DMS 273 (cell line): ENCODE measurements at regions not wholly inside any gene's neighbourhood (a gene's known extent, or its start where the extent isn't known, plus 50 kb on each side); places are given as distances from the start of the nearest gene placed in this dataset.
A peak's percentile ranks its signal among the peaks of the same experiment; 100 is the strongest.
"Not testable (repeated sequence)": the region's sequence is repeated elsewhere in the genome, so short reads cannot be mapped to it uniquely, and the experiment has no call there.

Experiments used
- DNase-seq: peaks from one replicate; lab custom pipeline; 2025; ENCODE audit not compliant: unreplicated experiment; lab: John Stamatoyannopoulos, UW

DNA sequence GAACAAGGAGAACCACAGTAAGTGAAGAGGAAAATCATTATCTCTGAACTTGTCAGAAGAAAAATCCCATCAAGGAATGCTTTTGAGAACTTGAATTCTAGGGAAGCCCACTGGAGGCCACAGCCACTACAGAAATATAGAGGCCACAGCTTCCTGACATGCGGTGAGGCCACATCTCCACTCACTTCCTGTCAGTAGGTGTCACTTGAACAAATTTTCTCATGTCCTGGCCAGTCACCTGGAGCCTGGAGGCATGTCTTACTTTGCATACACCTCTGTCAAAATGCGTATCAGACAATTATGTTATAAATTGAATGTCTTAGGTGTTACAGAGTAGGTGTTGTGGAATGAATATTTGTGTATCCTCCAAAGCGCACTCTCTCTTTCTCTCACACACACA is 370.3 kb downstream of the DAD1 start:
- DNase-seq: no peak

DNA sequence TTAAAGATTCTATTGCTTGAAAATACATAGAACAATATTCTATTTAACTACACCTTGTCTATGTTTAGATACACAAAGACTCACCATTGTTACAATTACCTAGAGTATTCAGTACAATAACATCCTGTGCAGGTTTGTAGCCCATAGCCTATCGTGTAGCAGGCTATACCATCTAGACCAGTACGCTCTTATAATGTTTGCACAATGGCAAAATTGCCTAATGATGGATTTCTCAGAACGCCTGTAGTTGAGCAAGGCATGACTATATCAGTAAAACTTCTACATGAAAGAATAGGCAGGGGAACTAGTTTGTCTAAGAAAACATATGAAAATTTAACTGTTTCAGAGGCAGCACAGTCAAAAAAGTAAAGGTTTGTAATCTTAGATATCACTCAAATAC is 375.9 kb downstream of the DAD1 start:
- DNase-seq: no peak

GRCh38 chr14:22210906-22211305 is 378.1 kb downstream of the DAD1 start:
- DNase-seq: no peak

DNA sequence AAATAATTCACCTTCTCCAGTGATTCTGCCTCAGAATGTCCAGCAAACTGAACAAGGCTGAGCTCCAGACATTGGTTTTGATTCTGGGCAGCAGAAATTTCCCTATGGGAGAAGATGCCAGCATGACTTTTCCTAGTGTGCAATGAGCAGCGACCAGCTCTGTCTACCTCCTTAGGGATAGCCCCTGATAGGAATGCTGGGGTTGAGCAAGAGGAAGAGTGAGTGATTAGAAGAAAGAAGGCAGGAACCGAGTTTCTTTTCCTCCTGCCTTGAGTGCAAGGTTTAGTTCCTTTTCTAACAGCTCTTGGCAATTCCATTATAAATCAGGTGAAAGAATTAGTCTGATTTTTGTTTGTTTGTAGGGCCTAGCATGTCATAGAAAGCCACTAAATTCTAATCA is 379.0 kb downstream of the DAD1 start:
- DNase-seq: no peak

GRCh38 chr14:22203036-22203435 is 386.0 kb downstream of the DAD1 start:
- DNase-seq: no peak

GRCh38 chr14:22202313-22202712 is 386.7 kb downstream of the DAD1 start:
- no peak for DNase-seq

DNA sequence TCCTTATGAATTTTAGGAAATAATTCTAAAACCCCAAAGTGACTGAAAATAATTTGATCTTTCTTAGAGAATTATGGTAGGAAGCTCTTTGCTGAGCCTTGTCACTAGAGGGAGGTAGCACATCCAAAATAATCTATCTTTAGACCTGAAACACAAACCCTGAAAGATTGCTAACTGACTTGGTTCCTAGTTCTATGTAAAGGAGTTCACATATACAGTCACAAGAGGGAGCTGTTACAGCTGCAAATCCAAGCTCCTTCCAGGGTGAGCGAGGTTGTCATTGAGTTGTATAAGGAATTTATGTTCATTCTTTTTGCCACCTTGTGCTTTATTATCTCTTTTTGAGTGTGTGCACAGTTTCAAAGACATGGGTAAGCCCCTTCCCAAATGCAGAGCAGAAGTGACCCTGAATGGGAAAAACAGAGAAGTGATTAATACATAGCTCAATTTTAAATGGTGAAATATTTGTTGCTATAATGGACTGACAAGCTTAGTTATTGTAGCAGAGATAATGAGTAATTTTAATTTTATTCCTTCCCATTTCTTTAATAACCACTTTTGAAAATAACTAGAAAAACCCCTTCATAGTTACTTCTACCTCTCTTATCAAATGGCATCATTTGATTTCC is 387.9 kb downstream of the DAD1 start:
- DNase-seq: peak; percentile 36

GRCh38 chr14:22200131-22200530 is 388.9 kb downstream of the DAD1 start:
- DNase-seq: not testable (repeated sequence)

GRCh38 chr14:22194664-22195063 is 394.4 kb downstream of the DAD1 start:
- no peak for DNase-seq

DNA sequence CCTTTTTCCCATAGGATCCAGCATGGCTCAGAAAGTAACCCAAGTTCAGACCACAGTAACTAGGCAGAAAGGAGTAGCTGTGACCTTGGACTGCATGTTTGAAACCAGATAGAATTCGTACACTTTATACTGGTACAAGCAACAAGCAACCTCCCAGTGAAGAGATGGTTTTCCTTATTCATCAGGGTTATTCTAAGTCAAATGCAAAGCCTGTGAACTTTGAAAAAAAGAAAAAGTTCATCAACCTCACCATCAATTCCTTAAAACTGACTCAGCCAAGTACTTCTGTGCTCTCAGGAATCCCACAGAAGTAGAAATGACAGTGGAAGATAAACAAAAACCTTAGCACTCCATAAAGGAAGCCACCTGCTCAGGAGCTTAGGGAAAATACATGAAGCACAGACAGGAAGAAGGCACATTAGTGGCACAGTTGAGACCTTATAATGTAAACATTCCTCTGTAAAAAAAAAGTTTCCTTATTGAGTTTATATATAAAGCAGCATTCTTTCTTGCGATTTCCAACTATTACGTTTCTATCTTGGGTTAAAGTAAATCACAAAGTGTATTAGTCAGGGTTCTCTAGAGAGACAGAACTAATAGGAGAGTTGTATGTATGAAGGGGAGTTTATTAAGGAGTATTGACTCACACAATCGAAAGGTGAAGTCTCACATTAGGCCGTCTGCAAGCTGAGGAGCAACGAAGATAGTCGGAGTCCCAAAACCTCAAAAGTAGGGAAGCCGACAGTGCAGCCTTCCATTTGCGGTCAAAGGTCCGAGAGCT is 398.4 kb downstream of the DAD1 start:
- no peak for DNase-seq

- DNase-seq: no peak
These were observed 399.1 kb downstream of the DAD1 start for GRCh38 chr14:22189881-22190280.

GRCh38 chr14:22188318-22188717 is 400.7 kb downstream of the DAD1 start:
- DNase-seq: no peak

DNA sequence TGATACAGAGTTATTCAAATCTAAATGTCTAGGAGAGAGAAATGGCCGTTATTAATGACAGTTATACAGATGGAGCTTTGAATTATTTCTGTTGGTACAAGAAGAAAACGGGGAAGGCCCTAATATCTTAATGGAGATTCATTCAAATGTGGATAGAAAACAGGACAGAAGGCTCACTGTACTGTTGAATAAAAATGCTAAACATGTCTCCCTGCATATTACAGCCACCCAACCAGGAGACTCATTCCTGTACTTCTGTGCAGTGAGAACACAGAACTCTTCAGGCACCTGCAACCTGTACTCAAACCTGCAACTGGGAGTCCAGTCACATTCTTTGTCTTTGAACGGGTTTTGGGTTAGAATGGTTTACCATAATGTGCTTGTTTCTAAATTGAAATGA is 403.2 kb downstream of the DAD1 start:
- DNase-seq: no peak

DNA sequence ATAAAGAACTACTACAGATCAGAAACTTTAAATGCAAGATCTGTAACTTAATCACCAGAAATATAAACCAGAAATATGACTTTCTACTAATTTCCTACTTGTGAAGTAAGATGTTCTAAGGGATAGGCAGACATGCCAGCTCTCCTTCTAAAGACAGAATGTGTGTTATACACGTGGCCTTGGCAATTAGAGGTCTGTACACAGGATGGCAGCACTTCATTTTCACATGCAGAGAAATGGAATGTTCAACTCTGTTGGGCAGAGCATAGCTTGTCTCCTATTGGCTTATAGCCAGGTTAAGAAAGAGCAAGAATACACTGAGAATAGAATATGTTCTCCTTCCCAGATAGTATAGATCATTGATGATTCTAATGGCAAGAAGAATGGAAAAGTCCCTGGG is 403.8 kb downstream of the DAD1 start:
- no peak for DNase-seq

GRCh38 chr14:22184830-22185168 is 404.2 kb downstream of the DAD1 start:
- DNase-seq: no peak

- DNase-seq: no peak
These were observed 404.7 kb downstream of the DAD1 start for GRCh38 chr14:22184157-22184829.

GRCh38 chr14:22180045-22180444 is 409.0 kb downstream of the DAD1 start:
- no peak for DNase-seq

DNA sequence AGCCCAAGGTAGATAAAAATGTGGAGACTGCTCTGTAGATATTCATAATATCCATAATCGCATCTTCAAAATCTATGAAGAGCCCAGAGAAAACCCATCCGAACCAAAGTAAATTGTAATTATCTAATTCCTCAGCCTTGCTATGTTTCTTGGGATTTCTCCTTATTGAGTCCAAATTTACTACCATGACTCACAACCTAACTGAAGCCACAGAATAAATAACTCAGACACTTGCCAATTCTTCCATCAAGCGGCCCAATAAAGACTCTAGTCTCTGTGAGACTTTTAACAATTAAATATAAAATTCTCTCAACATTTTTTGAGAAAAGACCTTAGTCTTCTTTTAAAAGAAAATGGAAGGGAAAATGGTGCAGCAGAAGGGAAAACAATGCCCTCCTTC is 409.8 kb downstream of the DAD1 start:
- DNase-seq: no peak

DNA sequence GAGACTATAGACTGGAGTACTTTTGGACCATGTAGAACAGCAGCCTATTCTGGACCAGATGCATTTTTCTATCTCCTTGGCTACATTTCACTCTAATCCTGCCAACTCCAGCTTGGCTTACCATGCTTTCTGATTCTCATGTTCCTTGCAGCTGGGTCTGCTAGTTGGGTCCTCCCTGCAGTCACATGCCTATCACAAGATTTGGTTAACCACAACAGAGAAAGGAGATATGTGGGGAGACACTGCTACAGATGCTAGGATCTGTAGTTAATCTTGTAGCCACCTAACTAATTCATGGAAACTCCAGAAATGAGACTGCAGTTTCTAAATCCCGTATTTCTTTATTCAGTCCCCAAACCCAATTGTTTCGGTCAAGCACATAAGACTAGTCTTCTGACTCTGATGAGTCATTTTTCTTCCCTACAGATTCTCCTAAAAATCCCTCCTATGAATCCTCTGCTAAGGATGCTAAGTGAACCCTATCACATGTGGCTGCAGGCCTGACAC is 410.6 kb downstream of the DAD1 start:
- DNase-seq: no peak

- DNase-seq: no peak
These were observed 411.2 kb downstream of the DAD1 start for GRCh38 chr14:22177870-22178269.

DNA sequence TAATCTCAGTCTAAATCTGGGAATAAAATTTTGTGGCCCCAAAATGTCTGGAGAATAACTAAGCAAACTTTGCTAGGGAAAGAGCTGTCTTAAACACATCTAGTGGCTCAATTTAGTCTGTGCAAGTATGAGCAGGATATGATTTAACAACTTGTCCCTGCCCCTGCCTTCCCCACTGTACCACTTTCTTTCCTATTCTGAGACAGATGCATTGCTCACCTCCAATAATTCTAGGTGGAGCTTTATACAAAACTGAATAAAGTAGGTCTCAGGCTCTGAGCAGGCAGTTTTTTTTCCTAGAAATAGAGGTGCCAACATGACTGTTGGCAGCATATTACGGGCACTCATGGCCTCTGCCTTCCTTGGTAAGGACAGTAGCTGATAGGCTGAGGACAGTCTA is 412.1 kb downstream of the DAD1 start:
- DNase-seq: no peak

DNA sequence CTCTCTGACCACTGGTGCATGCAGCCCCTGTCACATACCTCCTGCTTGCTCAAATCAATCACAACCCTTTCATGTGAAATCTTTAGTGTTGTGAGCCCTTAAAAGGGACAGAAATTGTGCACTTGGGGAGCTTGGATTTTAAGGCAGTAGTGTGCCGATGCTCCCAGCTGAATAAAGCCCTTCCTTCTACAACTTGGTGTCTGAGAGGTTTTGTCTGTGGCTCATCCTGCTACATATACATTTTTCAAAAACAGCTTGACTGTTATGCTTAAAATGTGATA is 413.8 kb downstream of the DAD1 start:
- not testable (repeated sequence) for DNase-seq
